Mammary epithelial cell (primary cell): ENCODE measurements at regions not wholly inside any gene's neighbourhood (a gene's known extent, or its start where the extent isn't known, plus 50 kb on each side); places are given as distances from the start of the nearest gene placed in this dataset.

ENCODE experiments used
- CTCF ChIP-seq, 2 donors: IDR thresholded peaks in 1 of 2; conservative IDR thresholded peaks in 1 of 2; 2 replicates each; pipeline ENCODE4 v1.5.1; 2011 to 2012; ENCODE audit warnings: inconsistent platforms in 2 of 2, low read length in 2 of 2, mild to moderate bottlenecking in 2 of 2, control low read depth in 1 of 2, low read depth in 1 of 2; ENCODE audit not compliant: insufficient read depth in 1 of 2; ENCODE audit errors: extremely low read depth in 1 of 2
- EZH2 ChIP-seq: IDR thresholded peaks from 2 replicates; pipeline ENCODE4 v1.6.1; 2012; ENCODE audit warnings: low read length, inconsistent platforms, borderline replicate concordance

GRCh38 chr13:91270031-91270430 lies 77.5 kb upstream of the MIR17HG start:
- TF ChIP-seq CTCF (conservative IDR thresholded peaks at IDR 0.05 in 1 of 2, IDR thresholded peaks at IDR 0.05 in 1 of 2; ENCODE audit: extremely low read depth in 1 of 2, insufficient read depth in 1 of 2, low read depth in 1 of 2, low read length in 2 of 2): no peak
- TF ChIP-seq EZH2: no peak
